ENCODE measurements at regions not wholly inside any gene's neighbourhood (a gene's known extent, or its start where the extent isn't known, plus 50 kb on each side); places are given as distances from the start of the nearest gene placed in this dataset.

GRCh38 chr3:186477033-186477432 lies 67.1 kb downstream of the CRYGS start:
- H3K36me3 ChIP-seq = no peaks in the 10 kb centered on the region
- ATAC-seq = no peak
- no peaks in the 10 kb centered on the region for H3K4me1 ChIP-seq
- H3K27ac ChIP-seq = no peak overlapping the region
- no peaks in the 10 kb centered on the region for H3K9me3 ChIP-seq
- no peak overlapping the region for H3K4me3 ChIP-seq
- no peaks in the 10 kb centered on the region for H3K27me3 ChIP-seq
- no peak for TF ChIP-seq EP300 (IDR thresholded peaks at IDR 0.05)
- TF ChIP-seq, protein P1, sequence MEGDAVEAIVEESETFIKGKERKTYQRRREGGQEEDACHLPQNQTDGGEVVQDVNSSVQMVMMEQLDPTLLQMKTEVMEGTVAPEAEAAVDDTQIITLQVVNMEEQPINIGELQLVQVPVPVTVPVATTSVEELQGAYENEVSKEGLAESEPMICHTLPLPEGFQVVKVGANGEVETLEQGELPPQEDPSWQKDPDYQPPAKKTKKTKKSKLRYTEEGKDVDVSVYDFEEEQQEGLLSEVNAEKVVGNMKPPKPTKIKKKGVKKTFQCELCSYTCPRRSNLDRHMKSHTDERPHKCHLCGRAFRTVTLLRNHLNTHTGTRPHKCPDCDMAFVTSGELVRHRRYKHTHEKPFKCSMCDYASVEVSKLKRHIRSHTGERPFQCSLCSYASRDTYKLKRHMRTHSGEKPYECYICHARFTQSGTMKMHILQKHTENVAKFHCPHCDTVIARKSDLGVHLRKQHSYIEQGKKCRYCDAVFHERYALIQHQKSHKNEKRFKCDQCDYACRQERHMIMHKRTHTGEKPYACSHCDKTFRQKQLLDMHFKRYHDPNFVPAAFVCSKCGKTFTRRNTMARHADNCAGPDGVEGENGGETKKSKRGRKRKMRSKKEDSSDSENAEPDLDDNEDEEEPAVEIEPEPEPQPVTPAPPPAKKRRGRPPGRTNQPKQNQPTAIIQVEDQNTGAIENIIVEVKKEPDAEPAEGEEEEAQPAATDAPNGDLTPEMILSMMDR (IDR thresholded peaks at IDR 0.05) = no peak
- WGBS, 2 donors (ENCODE audit: low coverage in 1 of 2) = 87 to 99% methylated on average over 7 to 8 of the region's 8 CpGs

DNA sequence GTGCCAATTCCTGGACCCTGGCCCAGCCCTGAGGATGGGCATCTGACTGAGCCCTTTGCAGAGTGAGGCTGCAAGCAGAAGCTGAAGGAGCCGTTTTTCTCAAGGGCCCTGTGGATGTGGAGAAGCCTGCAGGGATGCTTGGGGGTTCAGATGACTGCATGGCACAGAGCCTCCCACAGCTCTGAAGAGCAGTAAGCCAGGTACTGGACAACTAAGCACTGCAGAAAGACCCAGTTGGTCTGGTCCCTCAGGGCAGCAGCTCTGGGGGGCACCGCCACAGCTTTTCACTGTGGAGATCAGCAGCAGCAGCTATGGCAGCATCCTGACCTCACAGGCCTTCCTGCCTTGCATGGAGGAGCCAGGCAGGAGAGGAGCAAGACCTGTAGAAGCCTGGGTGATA lies 67.6 kb downstream of the CRYGS start:
- H3K9me3 ChIP-seq = no peaks in the 10 kb centered on the region
- H3K27me3 ChIP-seq = no peaks in the 10 kb centered on the region
- no peak overlapping the region for H3K4me3 ChIP-seq
- no peak for ATAC-seq
- TF ChIP-seq POLR2AphosphoS5 (IDR thresholded peaks at IDR 0.05) = no peak
- no peak for TF ChIP-seq POLR2A (IDR thresholded peaks at IDR 0.05)
- TF ChIP-seq, protein P1 (IDR thresholded peaks at IDR 0.05) = no peak
- TF ChIP-seq EP300 (IDR thresholded peaks at IDR 0.05) = no peak
- H3K4me1 ChIP-seq = no peaks in the 10 kb centered on the region
- no peaks in the 10 kb centered on the region for H3K36me3 ChIP-seq
- H3K27ac ChIP-seq = no peak overlapping the region
- no CpG with 5 or more reads among the region's 2 CpGs for WGBS, 2 donors (ENCODE audit: low coverage in 1 of 2)

DNA sequence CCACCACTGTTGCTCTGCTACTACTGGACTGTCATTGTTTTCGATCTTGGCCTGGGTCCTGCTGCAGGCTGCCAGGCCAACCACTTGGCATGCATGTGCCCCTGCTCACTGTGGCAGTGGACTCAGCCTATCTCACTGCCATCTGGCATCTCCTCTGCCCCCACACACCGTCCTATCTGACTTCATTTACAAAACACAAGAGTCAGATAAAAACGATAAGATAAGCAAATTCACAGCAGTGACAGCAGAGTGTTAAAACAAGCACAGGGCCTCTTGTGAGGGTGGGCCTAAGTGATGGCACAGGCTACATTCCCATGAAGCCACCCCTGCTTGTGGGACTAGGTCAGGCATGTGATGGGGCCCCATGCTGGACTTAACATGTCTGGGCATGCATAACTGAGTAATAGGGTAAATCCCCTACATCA lies 68.1 kb downstream of the CRYGS start:
- Histone ChIP-seq H3K4me3 (no peak overlapping the region), H3K4me1 (no peaks in the 10 kb centered on the region), H3K27ac (no peak overlapping the region), H3K36me3 (no peaks in the 10 kb centered on the region), H3K9me3 (no peaks in the 10 kb centered on the region), H3K27me3 (no peaks in the 10 kb centered on the region)
- TF ChIP-seq POLR2A (IDR thresholded peaks at IDR 0.05) (no peak), POLR2AphosphoS5 (IDR thresholded peaks at IDR 0.05) (no peak), EP300 (IDR thresholded peaks at IDR 0.05) (no peak)
- TF ChIP-seq, protein P1 (IDR thresholded peaks at IDR 0.05) = no peak
- no peak for ATAC-seq
- WGBS, 2 donors (ENCODE audit: low coverage in 1 of 2) = 70% methylated on average over 1 of the region's 3 CpGs; no CpG with 5 or more reads in 1 of the 2 donors

GRCh38 chr3:186473166-186473565 lies 71.0 kb downstream of the CRYGS start:
- Histone ChIP-seq H3K27ac (no peak overlapping the region), H3K27me3 (no peaks in the 10 kb centered on the region), H3K9me3 (no peaks in the 10 kb centered on the region), H3K36me3 (no peaks in the 10 kb centered on the region), H3K4me1 (peaks cover 0 to 15% (median 0%) of the 10 kb centered on the region in 3 donors), H3K4me3 (no peak overlapping the region)
- ATAC-seq = no peak
- TF ChIP-seq POLR2A (IDR thresholded peaks at IDR 0.05) (no peak), POLR2AphosphoS5 (IDR thresholded peaks at IDR 0.05) (no peak), EP300 (IDR thresholded peaks at IDR 0.05) (no peak)
- TF ChIP-seq, protein P1 (IDR thresholded peaks at IDR 0.05) = no peak
- 74 to 77% methylated on average over 2 of the region's 2 CpGs for WGBS, 2 donors (ENCODE audit: low coverage in 1 of 2)

- no peaks in the 10 kb centered on the region for H3K36me3 ChIP-seq
- no peaks in the 10 kb centered on the region for H3K27me3 ChIP-seq
- no peak overlapping the region for H3K27ac ChIP-seq
- H3K4me1 ChIP-seq = peaks cover 0 to 15% (median 0%) of the 10 kb centered on the region in 3 donors
- ATAC-seq = no peak
- TF ChIP-seq, protein P1 (IDR thresholded peaks at IDR 0.05) = no peak
- no peak for TF ChIP-seq EP300 (IDR thresholded peaks at IDR 0.05)
- TF ChIP-seq POLR2AphosphoS5 (IDR thresholded peaks at IDR 0.05) = no peak
- TF ChIP-seq POLR2A (IDR thresholded peaks at IDR 0.05) = no peak
- no peaks in the 10 kb centered on the region for H3K9me3 ChIP-seq
- WGBS, 2 donors (ENCODE audit: low coverage in 1 of 2) = 72 to 79% methylated on average over 8 of the region's 8 CpGs
- no peak overlapping the region for H3K4me3 ChIP-seq
Observed at GRCh38 chr3:186472456-186473008, 71.6 kb downstream of the CRYGS start.

Data from gastroesophageal sphincter (tissue), 4 donors.